ENCODE measurements at regions not wholly inside any gene's neighbourhood (a gene's known extent, or its start where the extent isn't known, plus 50 kb on each side); places are given as distances from the start of the nearest gene placed in this dataset.

DNA sequence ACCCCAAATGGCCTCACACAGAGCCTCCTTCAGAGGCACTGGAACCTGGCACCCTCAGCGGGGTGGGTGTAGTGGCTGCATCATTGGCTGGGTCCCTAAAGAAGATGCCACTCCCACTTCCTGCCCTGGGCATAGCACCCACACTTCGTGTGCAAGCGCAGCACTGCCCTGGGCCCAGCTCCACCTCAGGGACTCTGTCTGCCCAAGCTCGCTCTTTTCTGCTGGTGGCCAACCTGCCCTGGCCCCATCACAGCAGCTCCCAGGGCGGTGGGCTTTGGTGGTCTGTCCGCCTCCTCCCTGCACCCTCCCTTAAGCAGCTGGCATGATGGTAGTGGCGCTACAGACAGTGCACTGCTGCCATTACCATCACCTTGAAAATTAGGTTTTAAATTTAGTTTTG is 829.3 kb upstream of the BRINP3 start:
- TF ChIP-seq E2F4 (IDR thresholded peaks at IDR 0.05; ENCODE audit: low read depth, low read length) (no peak), FOS (IDR thresholded peaks at IDR 0.05; ENCODE audit: borderline replicate concordance, extremely low read depth, insufficient read length) (no peak), ZNF217 (IDR thresholded peaks at IDR 0.05) (no peak), NRF1 (conservative IDR thresholded peaks at IDR 0.05; ENCODE audit: low read depth, low read length) (no peak), CHD4 (IDR thresholded peaks at IDR 0.05) (no peak), CTCF (IDR thresholded peaks at IDR 0.05 in 2 of 3, conservative IDR thresholded peaks at IDR 0.05 in 1 of 3; ENCODE audit: control insufficient read depth in 2 of 3, extremely low read depth in 1 of 3, insufficient read depth in 1 of 3, low read depth in 3 of 3, low read length in 3 of 3) (no peak), CHD2 (IDR thresholded peaks at IDR 0.05; ENCODE audit: borderline replicate concordance, low read depth, low read length) (no peak), CREB1 (IDR thresholded peaks at IDR 0.05; ENCODE audit: low read depth) (no peak), CBFB (IDR thresholded peaks at IDR 0.05; ENCODE audit: low read depth) (no peak)

All from GM12878 (cell line).